ENCODE measurements at regions not wholly inside any gene's neighbourhood (a gene's known extent, or its start where the extent isn't known, plus 50 kb on each side); places are given as distances from the start of the nearest gene placed in this dataset.

GRCh38 chr2:20526708-20527107 lies 79.8 kb downstream of the RHOB start:
- no peak overlapping the region for H3K4me3 ChIP-seq
- H3K9me3 ChIP-seq (replicated peaks) = no peaks in the 10 kb centered on the region
- no peaks in the 10 kb centered on the region for H3K36me3 ChIP-seq
- peak overlapping the region; percentile 88 for H3K27ac ChIP-seq (replicated peaks)
- DNase-seq = no peak
- TF ChIP-seq CTCF (IDR thresholded peaks at IDR 0.05; ENCODE audit: borderline replicate concordance) = no peak
- intact Hi-C loops (cut with micrococcal nuclease) = no loop called here
- no peaks in the 10 kb centered on the region for H3K27me3 ChIP-seq (ENCODE audit: low read depth)
- H3K4me1 ChIP-seq = peaks cover 66% of the 10 kb centered on the region

- TF ChIP-seq CTCF (IDR thresholded peaks at IDR 0.05; ENCODE audit: borderline replicate concordance) = no peak
- Histone ChIP-seq H3K9me3 (replicated peaks) (no peaks in the 10 kb centered on the region), H3K27ac (replicated peaks) (no peak overlapping the region), H3K27me3 (ENCODE audit: low read depth) (no peaks in the 10 kb centered on the region), H3K4me3 (no peak overlapping the region), H3K4me1 (peaks cover 77% of the 10 kb centered on the region), H3K36me3 (no peaks in the 10 kb centered on the region)
- intact Hi-C loops (cut with micrococcal nuclease) = no loop called here
- no peak for DNase-seq
Observed at GRCh38 chr2:20528713-20529112, 81.8 kb downstream of the RHOB start.

- intact Hi-C loops (cut with micrococcal nuclease) = no loop called here
- peaks cover 77% of the 10 kb centered on the region for H3K4me1 ChIP-seq
- DNase-seq = no peak
Observed at GRCh38 chr2:20530520-20530919, 83.6 kb downstream of the RHOB start.

GRCh38 chr2:20531633-20532262 lies 84.9 kb downstream of the RHOB start:
- intact Hi-C loops (cut with micrococcal nuclease) = no loop called here
- peaks cover 71% of the 10 kb centered on the region for H3K4me1 ChIP-seq
- no peak for TF ChIP-seq CTCF (IDR thresholded peaks at IDR 0.05; ENCODE audit: borderline replicate concordance)
- peak overlapping the region; percentile 64 for H3K27ac ChIP-seq (replicated peaks)
- H3K4me3 ChIP-seq = no peak overlapping the region
- DNase-seq = no peak
- no peaks in the 10 kb centered on the region for H3K36me3 ChIP-seq
- no peaks in the 10 kb centered on the region for H3K27me3 ChIP-seq (ENCODE audit: low read depth)
- no peaks in the 10 kb centered on the region for H3K9me3 ChIP-seq (replicated peaks)

More at GRCh38 chr2:20530520-20530919, 83.6 kb downstream of the RHOB start:
- no peaks in the 10 kb centered on the region for H3K9me3 ChIP-seq (replicated peaks)
- peak overlapping the region; percentile 64 for H3K27ac ChIP-seq (replicated peaks)
- no peaks in the 10 kb centered on the region for H3K27me3 ChIP-seq (ENCODE audit: low read depth)
- no peak for TF ChIP-seq CTCF (IDR thresholded peaks at IDR 0.05; ENCODE audit: borderline replicate concordance)
- no peaks in the 10 kb centered on the region for H3K36me3 ChIP-seq
- H3K4me3 ChIP-seq = no peak overlapping the region

GRCh38 chr2:20532634-20533437 lies 86.0 kb downstream of the RHOB start:
- Histone ChIP-seq H3K27me3 (ENCODE audit: low read depth) (no peaks in the 10 kb centered on the region), H3K4me1 (peaks cover 65% of the 10 kb centered on the region), H3K9me3 (replicated peaks) (no peaks in the 10 kb centered on the region), H3K27ac (replicated peaks) (peak overlapping the region; percentile 64), H3K4me3 (no peak overlapping the region), H3K36me3 (no peaks in the 10 kb centered on the region)
- DNase-seq = no peak
- TF ChIP-seq CTCF (IDR thresholded peaks at IDR 0.05; ENCODE audit: borderline replicate concordance) = no peak
- intact Hi-C loops (cut with micrococcal nuclease) = no loop called here

Data from left ventricle myocardium inferior (tissue), 1 donor.